H1 (cell line): ENCODE measurements at regions not wholly inside any gene's neighbourhood (a gene's known extent, or its start where the extent isn't known, plus 50 kb on each side); places are given as distances from the start of the nearest gene placed in this dataset.

Experiments
- SIN3A ChIP-seq, 2 experiments: IDR thresholded peaks in 1 of 2; conservative IDR thresholded peaks in 1 of 2; 2 replicates each; pipeline ENCODE4 v1.6.1; 2011 to 2012; ENCODE audit warnings: low read length in 2 of 2, improper control_type of control experiment in 1 of 2, low read depth in 1 of 2, mild to moderate bottlenecking in 1 of 2

DNA sequence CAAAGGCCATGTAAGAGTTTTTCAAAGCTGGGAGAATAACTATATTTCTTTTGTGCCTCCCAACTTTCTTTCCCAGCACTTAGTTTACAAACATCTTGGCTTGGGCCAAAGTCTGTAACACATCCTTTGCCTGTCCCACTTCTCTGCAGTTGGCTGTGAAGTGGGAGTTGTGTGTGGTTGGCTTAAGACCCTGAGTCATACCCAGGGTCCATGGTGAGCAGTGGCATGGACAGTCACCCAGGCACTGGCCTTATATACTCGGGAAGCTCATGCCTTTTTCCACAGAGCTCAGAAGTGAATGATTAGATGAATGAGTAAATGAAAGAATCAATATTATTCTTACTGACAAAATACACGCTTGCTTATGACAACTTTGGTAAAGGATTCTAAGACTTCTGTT lies 231.4 kb downstream of the BLID start (continued):
- no peak for TF ChIP-seq SIN3A (conservative IDR thresholded peaks at IDR 0.05 in 1 of 2, IDR thresholded peaks at IDR 0.05 in 1 of 2; ENCODE audit: low read depth in 1 of 2, low read length in 2 of 2)
